ENCODE measurements at regions not wholly inside any gene's neighbourhood (a gene's known extent, or its start where the extent isn't known, plus 50 kb on each side); places are given as distances from the start of the nearest gene placed in this dataset.
"Not testable (repeated sequence)": the region's sequence is repeated elsewhere in the genome, so short reads cannot be mapped to it uniquely, and the experiment has no call there.

GRCh38 chr7:156009569-156009968 lies 197.3 kb upstream of the SHH start:
- no peak overlapping the region for H3K4me3 Mint-ChIP-seq

GRCh38 chr7:156006876-156007275 lies 194.6 kb upstream of the SHH start:
- H3K36me3 Mint-ChIP-seq (ENCODE audit: low read depth); H3K4me1 Mint-ChIP-seq; H3K27me3 Mint-ChIP-seq (ENCODE audit: low read depth); DNase-seq (ENCODE audit: low read depth, low spot score); H3K27ac Mint-ChIP-seq (ENCODE audit: unreplicated experiment); H3K4me3 Mint-ChIP-seq: not testable (repeated sequence)
- H3K9me3 Mint-ChIP-seq: peaks cover 13% of the 10 kb centered on the region

More at GRCh38 chr7:156009569-156009968, 197.3 kb upstream of the SHH start:
- H3K4me1 Mint-ChIP-seq: peaks cover 5% of the 10 kb centered on the region
- no peak for TF ChIP-seq CTCF (conservative IDR thresholded peaks at IDR 0.05)
- H3K36me3 Mint-ChIP-seq (ENCODE audit: low read depth): peaks cover 2% of the 10 kb centered on the region
- no peak for DNase-seq (ENCODE audit: low read depth, low spot score)
- peaks cover 16% of the 10 kb centered on the region for H3K9me3 Mint-ChIP-seq
- no peaks in the 10 kb centered on the region for H3K27me3 Mint-ChIP-seq (ENCODE audit: low read depth)
- H3K27ac Mint-ChIP-seq (ENCODE audit: unreplicated experiment): no peak overlapping the region

- Mint-ChIP-seq H3K4me3 (no peak overlapping the region), H3K27me3 (ENCODE audit: low read depth) (no peaks in the 10 kb centered on the region), H3K36me3 (ENCODE audit: low read depth) (peaks cover 2% of the 10 kb centered on the region), H3K9me3 (peaks cover 13% of the 10 kb centered on the region), H3K27ac (ENCODE audit: unreplicated experiment) (no peak overlapping the region), H3K4me1 (peaks cover 8% of the 10 kb centered on the region)
- no peak for TF ChIP-seq CTCF (conservative IDR thresholded peaks at IDR 0.05)
- no peak for DNase-seq (ENCODE audit: low read depth, low spot score)
Observed at GRCh38 chr7:156006024-156006423, 193.8 kb upstream of the SHH start.

GRCh38 chr7:156005202-156005691 lies 193.0 kb upstream of the SHH start:
- H3K27me3 Mint-ChIP-seq (ENCODE audit: low read depth): no peaks in the 10 kb centered on the region
- TF ChIP-seq CTCF (conservative IDR thresholded peaks at IDR 0.05): no peak
- no peak overlapping the region for H3K4me3 Mint-ChIP-seq
- no peak for DNase-seq (ENCODE audit: low read depth, low spot score)
- H3K27ac Mint-ChIP-seq (ENCODE audit: unreplicated experiment): no peak overlapping the region
- H3K36me3 Mint-ChIP-seq (ENCODE audit: low read depth): peaks cover 2% of the 10 kb centered on the region
- H3K4me1 Mint-ChIP-seq: peaks cover 8% of the 10 kb centered on the region
- peaks cover 10% of the 10 kb centered on the region for H3K9me3 Mint-ChIP-seq

GRCh38 chr7:156004265-156005201 lies 192.3 kb upstream of the SHH start:
- peaks cover 2% of the 10 kb centered on the region for H3K36me3 Mint-ChIP-seq (ENCODE audit: low read depth)
- H3K9me3 Mint-ChIP-seq: peaks cover 8% of the 10 kb centered on the region
- TF ChIP-seq CTCF (conservative IDR thresholded peaks at IDR 0.05): no peak
- DNase-seq (ENCODE audit: low read depth, low spot score): no peak
- no peaks in the 10 kb centered on the region for H3K27me3 Mint-ChIP-seq (ENCODE audit: low read depth)
- no peak overlapping the region for H3K27ac Mint-ChIP-seq (ENCODE audit: unreplicated experiment)
- H3K4me3 Mint-ChIP-seq: no peak overlapping the region
- H3K4me1 Mint-ChIP-seq: peaks cover 8% of the 10 kb centered on the region
